SK-N-SH treated with all-trans-retinoic acid at 6 μM for 48 hours (cell line): ENCODE measurements at regions not wholly inside any gene's neighbourhood (a gene's known extent, or its start where the extent isn't known, plus 50 kb on each side); places are given as distances from the start of the nearest gene placed in this dataset.

ENCODE experiments used
- ATAC-seq: fragments of 200-7000 bp; cut with Tn5 transposase; 3 replicates; pipeline ENCODE4 v1.9.1; 2020; ENCODE audit warnings: mild to moderate bottlenecking, moderate library complexity
- ARNTL ChIP-seq: fragments of 450-650 bp; formaldehyde crosslinking; IDR thresholded peaks from 2 replicates; pipeline ENCODE4 v1.5.0; 2020; ENCODE audit warnings: low read depth, mild to moderate bottlenecking, moderate library complexity, borderline replicate concordance
- BACH2 ChIP-seq: fragments of 250-450 bp; sonication (Bioruptor Pico); IDR thresholded peaks from 2 replicates; pipeline ENCODE4 v1.9.0; 2021; ENCODE audit warnings: mild to moderate bottlenecking, borderline replicate concordance
- ESRRG ChIP-seq: fragments of 250-450 bp; sonication (Bioruptor Pico); IDR thresholded peaks from 2 replicates; pipeline ENCODE4 v1.6.1; 2021; ENCODE audit warnings: mild to moderate bottlenecking
- GLIS3 ChIP-seq: fragments of 250-450 bp; sonication (Bioruptor Pico); IDR thresholded peaks from 2 replicates; pipeline ENCODE4 v1.5.0; 2020; ENCODE audit warnings: mild to moderate bottlenecking, moderate library complexity
- ISL1 ChIP-seq: fragments of 250-450 bp; sonication (Bioruptor Pico); IDR thresholded peaks from 2 replicates; pipeline ENCODE4 v2.1.2; 2022; ENCODE audit warnings: mild to moderate bottlenecking, moderate library complexity
- OSR1 ChIP-seq: fragments of 250-450 bp; sonication (Bioruptor Pico); IDR thresholded peaks from 2 replicates; pipeline ENCODE4 v1.8.0; 2022; ENCODE audit warnings: moderate library complexity, mild to moderate bottlenecking, inconsistent platforms
- PPARA ChIP-seq: fragments of 250-450 bp; sonication (Bioruptor Pico); IDR thresholded peaks from 2 replicates; pipeline ENCODE4 v1.5.0; 2020; ENCODE audit warnings: mild to moderate bottlenecking, borderline replicate concordance
- RARB ChIP-seq: fragments of 250-450 bp; sonication (Bioruptor Pico); IDR thresholded peaks from 2 replicates; pipeline ENCODE4 v1.8.0; 2021; ENCODE audit warnings: mild to moderate bottlenecking, moderate library complexity
- SNAI2 ChIP-seq: fragments of 250-450 bp; sonication (Bioruptor Pico); IDR thresholded peaks from 2 replicates; pipeline ENCODE4 v1.5.0; 2020; ENCODE audit warnings: mild to moderate bottlenecking, moderate library complexity
- TCF4 ChIP-seq: fragments of 250-450 bp; sonication (Bioruptor Pico); IDR thresholded peaks from 2 replicates; pipeline ENCODE4 v1.8.0; 2021; ENCODE audit warnings: mild to moderate bottlenecking, moderate library complexity, borderline replicate concordance
- TOX ChIP-seq: fragments of 250-450 bp; sonication (Bioruptor Pico); IDR thresholded peaks from 2 replicates; pipeline ENCODE4 v1.8.0; 2021; ENCODE audit warnings: mild to moderate bottlenecking, moderate library complexity, borderline replicate concordance
- ZC3H10 ChIP-seq: fragments of 250-450 bp; sonication (Bioruptor Pico); IDR thresholded peaks from 2 replicates; pipeline ENCODE4 v1.5.1; 2021; ENCODE audit warnings: mild to moderate bottlenecking, moderate library complexity
- ZFP3 ChIP-seq: fragments of 250-450 bp; sonication (Bioruptor Pico); IDR thresholded peaks from 2 replicates; pipeline ENCODE4 v1.5.0; 2020; ENCODE audit warnings: mild to moderate bottlenecking, moderate library complexity
- ZFP30 ChIP-seq: fragments of 450-650 bp; formaldehyde crosslinking; IDR thresholded peaks from 2 replicates; pipeline ENCODE4 v1.5.0; 2022; ENCODE audit warnings: mild to moderate bottlenecking, moderate library complexity
- ZNF70 ChIP-seq: fragments of 450-650 bp; formaldehyde crosslinking; IDR thresholded peaks from 2 replicates; pipeline ENCODE4 v1.5.0; 2020; ENCODE audit warnings: mild to moderate bottlenecking, moderate library complexity
- ZNF8 ChIP-seq: fragments of 450-650 bp; formaldehyde crosslinking; IDR thresholded peaks from 2 replicates; pipeline ENCODE4 v1.5.0; 2020; ENCODE audit warnings: mild to moderate bottlenecking, moderate library complexity
- TF ChIP-seq, protein P1 (sequence below): fragments of 250-450 bp; sonication (Bioruptor Pico); IDR thresholded peaks from 2 replicates; pipeline ENCODE4 v1.5.1; 2020; ENCODE audit warnings: low read depth, mild to moderate bottlenecking, moderate library complexity
- TF ChIP-seq, protein P2 (sequence below): fragments of 250-450 bp; sonication (Bioruptor Pico); IDR thresholded peaks from 2 replicates; pipeline ENCODE4 v1.8.0; 2020; ENCODE audit warnings: mild to moderate bottlenecking, moderate library complexity, borderline replicate concordance
- TF ChIP-seq, protein P3 (sequence below): fragments of 250-450 bp; sonication (Bioruptor Pico); IDR thresholded peaks from 2 replicates; pipeline ENCODE4 v1.5.0; 2020; ENCODE audit warnings: mild to moderate bottlenecking, moderate library complexity
- TF ChIP-seq, protein P4 (sequence below): fragments of 250-450 bp; sonication (Bioruptor Pico); IDR thresholded peaks from 2 replicates; pipeline ENCODE4 v1.5.1; 2021; ENCODE audit warnings: mild to moderate bottlenecking, moderate library complexity
- TF ChIP-seq, protein P5 (sequence below): fragments of 250-450 bp; sonication (Bioruptor Pico); IDR thresholded peaks from 2 replicates; pipeline ENCODE4 v1.8.0; 2021; ENCODE audit warnings: low read depth, mild to moderate bottlenecking, moderate library complexity, borderline replicate concordance

DNA sequence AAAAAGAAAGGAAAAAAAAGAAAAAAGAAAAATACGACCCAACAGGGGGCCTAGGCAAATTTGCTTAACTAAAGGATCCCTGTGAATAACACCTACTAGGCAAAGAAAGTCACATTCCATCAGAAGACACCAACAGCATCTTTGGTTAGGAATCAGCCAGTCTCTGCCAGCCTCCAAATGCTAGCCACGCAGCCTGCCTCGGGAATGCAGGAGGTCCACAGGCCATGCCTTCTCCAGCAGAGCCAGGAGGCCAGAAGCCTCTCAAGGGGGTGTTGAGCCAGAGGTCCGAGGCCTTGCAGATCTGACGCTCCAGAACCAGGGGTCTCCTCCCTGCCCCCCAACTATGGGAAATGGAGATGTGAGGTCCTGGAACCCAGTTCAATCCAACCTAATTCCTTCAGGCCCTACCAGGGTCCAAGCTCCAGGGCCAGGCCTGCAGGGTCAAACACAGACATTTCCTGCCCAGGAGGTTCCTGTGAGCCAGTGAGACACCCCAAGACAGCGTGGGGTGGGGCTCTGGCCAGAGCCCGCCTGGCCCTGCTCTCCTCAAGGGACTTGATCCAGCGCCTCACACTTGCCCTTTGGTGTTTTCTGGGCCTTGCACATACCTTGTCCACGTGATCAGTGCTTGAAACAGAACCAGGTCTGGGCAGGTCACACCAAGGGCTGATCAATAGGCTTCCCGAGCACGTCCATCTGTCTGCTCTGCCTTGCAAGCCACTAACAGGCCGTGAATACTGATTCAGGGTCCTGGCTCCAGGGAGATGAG, 289.6 kb upstream of the ID2 start:
- TF ChIP-seq, protein P1, sequence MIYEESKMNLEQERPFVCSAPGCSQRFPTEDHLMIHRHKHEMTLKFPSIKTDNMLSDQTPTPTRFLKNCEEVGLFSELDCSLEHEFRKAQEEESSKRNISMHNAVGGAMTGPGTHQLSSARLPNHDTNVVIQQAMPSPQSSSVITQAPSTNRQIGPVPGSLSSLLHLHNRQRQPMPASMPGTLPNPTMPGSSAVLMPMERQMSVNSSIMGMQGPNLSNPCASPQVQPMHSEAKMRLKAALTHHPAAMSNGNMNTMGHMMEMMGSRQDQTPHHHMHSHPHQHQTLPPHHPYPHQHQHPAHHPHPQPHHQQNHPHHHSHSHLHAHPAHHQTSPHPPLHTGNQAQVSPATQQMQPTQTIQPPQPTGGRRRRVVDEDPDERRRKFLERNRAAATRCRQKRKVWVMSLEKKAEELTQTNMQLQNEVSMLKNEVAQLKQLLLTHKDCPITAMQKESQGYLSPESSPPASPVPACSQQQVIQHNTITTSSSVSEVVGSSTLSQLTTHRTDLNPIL (CRISPR knock-in tag), result no peak
- TF ChIP-seq ARNTL (CRISPR knock-in tag), result no peak
- no peak for TF ChIP-seq ESRRG (CRISPR knock-in tag)
- TF ChIP-seq, protein P2, sequence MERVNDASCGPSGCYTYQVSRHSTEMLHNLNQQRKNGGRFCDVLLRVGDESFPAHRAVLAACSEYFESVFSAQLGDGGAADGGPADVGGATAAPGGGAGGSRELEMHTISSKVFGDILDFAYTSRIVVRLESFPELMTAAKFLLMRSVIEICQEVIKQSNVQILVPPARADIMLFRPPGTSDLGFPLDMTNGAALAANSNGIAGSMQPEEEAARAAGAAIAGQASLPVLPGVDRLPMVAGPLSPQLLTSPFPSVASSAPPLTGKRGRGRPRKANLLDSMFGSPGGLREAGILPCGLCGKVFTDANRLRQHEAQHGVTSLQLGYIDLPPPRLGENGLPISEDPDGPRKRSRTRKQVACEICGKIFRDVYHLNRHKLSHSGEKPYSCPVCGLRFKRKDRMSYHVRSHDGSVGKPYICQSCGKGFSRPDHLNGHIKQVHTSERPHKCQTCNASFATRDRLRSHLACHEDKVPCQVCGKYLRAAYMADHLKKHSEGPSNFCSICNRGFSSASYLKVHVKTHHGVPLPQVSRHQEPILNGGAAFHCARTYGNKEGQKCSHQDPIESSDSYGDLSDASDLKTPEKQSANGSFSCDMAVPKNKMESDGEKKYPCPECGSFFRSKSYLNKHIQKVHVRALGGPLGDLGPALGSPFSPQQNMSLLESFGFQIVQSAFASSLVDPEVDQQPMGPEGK (CRISPR knock-in tag), result no peak
- TF ChIP-seq SNAI2 (CRISPR knock-in tag), result no peak
- TF ChIP-seq ZNF70 (CRISPR knock-in tag), result no peak
- no peak for TF ChIP-seq OSR1 (CRISPR knock-in tag)
- no peak for TF ChIP-seq BACH2
- TF ChIP-seq ZFP30 (CRISPR knock-in tag), result no peak
- no peak for TF ChIP-seq ZNF8 (CRISPR knock-in tag)
- TF ChIP-seq, protein P3, sequence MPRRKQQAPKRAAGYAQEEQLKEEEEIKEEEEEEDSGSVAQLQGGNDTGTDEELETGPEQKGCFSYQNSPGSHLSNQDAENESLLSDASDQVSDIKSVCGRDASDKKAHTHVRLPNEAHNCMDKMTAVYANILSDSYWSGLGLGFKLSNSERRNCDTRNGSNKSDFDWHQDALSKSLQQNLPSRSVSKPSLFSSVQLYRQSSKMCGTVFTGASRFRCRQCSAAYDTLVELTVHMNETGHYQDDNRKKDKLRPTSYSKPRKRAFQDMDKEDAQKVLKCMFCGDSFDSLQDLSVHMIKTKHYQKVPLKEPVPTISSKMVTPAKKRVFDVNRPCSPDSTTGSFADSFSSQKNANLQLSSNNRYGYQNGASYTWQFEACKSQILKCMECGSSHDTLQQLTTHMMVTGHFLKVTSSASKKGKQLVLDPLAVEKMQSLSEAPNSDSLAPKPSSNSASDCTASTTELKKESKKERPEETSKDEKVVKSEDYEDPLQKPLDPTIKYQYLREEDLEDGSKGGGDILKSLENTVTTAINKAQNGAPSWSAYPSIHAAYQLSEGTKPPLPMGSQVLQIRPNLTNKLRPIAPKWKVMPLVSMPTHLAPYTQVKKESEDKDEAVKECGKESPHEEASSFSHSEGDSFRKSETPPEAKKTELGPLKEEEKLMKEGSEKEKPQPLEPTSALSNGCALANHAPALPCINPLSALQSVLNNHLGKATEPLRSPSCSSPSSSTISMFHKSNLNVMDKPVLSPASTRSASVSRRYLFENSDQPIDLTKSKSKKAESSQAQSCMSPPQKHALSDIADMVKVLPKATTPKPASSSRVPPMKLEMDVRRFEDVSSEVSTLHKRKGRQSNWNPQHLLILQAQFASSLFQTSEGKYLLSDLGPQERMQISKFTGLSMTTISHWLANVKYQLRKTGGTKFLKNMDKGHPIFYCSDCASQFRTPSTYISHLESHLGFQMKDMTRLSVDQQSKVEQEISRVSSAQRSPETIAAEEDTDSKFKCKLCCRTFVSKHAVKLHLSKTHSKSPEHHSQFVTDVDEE (CRISPR knock-in tag), result no peak
- no peak for TF ChIP-seq GLIS3 (CRISPR knock-in tag)
- no peak for TF ChIP-seq PPARA (CRISPR knock-in tag)
- no peak for TF ChIP-seq ISL1 (CRISPR knock-in tag)
- no peak for TF ChIP-seq ZC3H10
- TF ChIP-seq TCF4 (CRISPR knock-in tag), result no peak
- TF ChIP-seq, protein P4, sequence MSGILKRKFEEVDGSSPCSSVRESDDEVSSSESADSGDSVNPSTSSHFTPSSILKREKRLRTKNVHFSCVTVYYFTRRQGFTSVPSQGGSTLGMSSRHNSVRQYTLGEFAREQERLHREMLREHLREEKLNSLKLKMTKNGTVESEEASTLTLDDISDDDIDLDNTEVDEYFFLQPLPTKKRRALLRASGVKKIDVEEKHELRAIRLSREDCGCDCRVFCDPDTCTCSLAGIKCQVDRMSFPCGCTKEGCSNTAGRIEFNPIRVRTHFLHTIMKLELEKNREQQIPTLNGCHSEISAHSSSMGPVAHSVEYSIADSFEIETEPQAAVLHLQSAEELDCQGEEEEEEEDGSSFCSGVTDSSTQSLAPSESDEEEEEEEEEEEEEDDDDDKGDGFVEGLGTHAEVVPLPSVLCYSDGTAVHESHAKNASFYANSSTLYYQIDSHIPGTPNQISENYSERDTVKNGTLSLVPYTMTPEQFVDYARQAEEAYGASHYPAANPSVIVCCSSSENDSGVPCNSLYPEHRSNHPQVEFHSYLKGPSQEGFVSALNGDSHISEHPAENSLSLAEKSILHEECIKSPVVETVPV (CRISPR knock-in tag), result no peak
- ATAC-seq, result no peak

DNA sequence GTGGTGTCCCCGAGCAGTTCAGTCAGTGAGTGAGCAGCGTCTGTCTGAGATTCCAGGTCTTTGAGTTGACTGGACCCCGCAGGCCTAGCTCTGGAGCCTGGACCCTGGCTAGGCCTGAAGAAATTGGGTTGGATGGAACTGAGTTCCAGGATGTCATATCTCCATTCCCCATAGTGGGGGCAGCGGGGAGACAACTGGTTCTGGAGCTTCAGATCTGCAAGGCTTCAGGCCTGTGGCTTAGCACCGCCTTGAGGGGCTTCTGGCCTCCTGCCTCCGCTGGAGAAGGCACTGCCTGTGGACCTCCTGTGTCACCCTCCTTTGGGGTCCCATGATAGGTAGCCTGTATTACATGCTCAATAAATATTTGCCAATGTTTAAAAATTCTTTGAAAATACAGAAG, 288.4 kb upstream of the ID2 start:
- TF ChIP-seq, protein P3 (CRISPR knock-in tag), result no peak
- TF ChIP-seq PPARA (CRISPR knock-in tag) (no peak), TOX (CRISPR knock-in tag) (no peak), ZC3H10 (no peak), RARB (CRISPR knock-in tag) (no peak), ARNTL (CRISPR knock-in tag) (no peak), BACH2 (no peak), OSR1 (CRISPR knock-in tag) (no peak), ZNF8 (CRISPR knock-in tag) (no peak), ZFP30 (CRISPR knock-in tag) (no peak), ZFP3 (CRISPR knock-in tag) (no peak)
- TF ChIP-seq, protein P5, sequence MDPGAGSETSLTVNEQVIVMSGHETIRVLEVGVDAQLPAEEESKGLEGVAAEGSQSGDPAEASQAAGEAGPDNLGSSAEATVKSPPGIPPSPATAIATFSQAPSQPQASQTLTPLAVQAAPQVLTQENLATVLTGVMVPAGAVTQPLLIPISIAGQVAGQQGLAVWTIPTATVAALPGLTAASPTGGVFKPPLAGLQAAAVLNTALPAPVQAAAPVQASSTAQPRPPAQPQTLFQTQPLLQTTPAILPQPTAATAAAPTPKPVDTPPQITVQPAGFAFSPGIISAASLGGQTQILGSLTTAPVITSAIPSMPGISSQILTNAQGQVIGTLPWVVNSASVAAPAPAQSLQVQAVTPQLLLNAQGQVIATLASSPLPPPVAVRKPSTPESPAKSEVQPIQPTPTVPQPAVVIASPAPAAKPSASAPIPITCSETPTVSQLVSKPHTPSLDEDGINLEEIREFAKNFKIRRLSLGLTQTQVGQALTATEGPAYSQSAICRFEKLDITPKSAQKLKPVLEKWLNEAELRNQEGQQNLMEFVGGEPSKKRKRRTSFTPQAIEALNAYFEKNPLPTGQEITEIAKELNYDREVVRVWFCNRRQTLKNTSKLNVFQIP (CRISPR knock-in tag), result no peak
- TF ChIP-seq, protein P1 (CRISPR knock-in tag), result no peak
- no peak for ATAC-seq
